Hepatocyte (in vitro differentiated cells): ENCODE measurements at regions not wholly inside any gene's neighbourhood (a gene's known extent, or its start where the extent isn't known, plus 50 kb on each side); places are given as distances from the start of the nearest gene placed in this dataset.

Source experiments
- EZH2phosphoT487 ChIP-seq: fragments of 200-600 bp; sonication (generic); IDR thresholded peaks from one replicate; pipeline ENCODE4 v1.6.1; 2018; ENCODE audit warnings: antibody characterized with exemption, mild to moderate bottlenecking, low read depth, moderate library complexity; ENCODE audit not compliant: unreplicated experiment, severe bottlenecking
- TF ChIP-seq, protein P1 (sequence below): fragments of 200-600 bp; sonication (generic); IDR thresholded peaks from 2 replicates; pipeline ENCODE4 v1.5.1; 2016; ENCODE audit warnings: antibody characterized with exemption, mild to moderate bottlenecking; ENCODE audit not compliant: poor library complexity

DNA sequence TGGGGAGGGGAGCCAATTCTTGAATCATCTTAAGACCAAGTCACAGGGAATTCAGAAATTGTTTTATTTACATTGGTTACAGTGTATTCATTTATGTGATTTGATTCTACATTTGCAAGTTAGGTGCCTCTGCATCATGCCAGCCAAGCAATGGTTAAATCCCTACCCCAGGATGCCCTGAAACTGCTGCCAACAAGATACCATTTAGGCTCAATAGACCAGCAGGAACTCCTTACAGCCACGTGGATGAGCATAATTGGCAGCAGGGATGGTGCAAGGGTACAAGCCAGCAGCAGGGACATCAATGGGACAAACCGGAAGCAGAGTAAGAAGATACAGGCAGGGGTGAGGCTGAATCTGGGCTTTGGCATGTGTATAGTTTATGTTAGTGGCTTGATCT, 72.4 kb upstream of the NBEA start:
- TF ChIP-seq EZH2phosphoT487: no peak
- TF ChIP-seq, protein P1, sequence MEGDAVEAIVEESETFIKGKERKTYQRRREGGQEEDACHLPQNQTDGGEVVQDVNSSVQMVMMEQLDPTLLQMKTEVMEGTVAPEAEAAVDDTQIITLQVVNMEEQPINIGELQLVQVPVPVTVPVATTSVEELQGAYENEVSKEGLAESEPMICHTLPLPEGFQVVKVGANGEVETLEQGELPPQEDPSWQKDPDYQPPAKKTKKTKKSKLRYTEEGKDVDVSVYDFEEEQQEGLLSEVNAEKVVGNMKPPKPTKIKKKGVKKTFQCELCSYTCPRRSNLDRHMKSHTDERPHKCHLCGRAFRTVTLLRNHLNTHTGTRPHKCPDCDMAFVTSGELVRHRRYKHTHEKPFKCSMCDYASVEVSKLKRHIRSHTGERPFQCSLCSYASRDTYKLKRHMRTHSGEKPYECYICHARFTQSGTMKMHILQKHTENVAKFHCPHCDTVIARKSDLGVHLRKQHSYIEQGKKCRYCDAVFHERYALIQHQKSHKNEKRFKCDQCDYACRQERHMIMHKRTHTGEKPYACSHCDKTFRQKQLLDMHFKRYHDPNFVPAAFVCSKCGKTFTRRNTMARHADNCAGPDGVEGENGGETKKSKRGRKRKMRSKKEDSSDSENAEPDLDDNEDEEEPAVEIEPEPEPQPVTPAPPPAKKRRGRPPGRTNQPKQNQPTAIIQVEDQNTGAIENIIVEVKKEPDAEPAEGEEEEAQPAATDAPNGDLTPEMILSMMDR: no peak
